ENCODE measurements at regions not wholly inside any gene's neighbourhood (a gene's known extent, or its start where the extent isn't known, plus 50 kb on each side); places are given as distances from the start of the nearest gene placed in this dataset.
"Not testable (repeated sequence)": the region's sequence is repeated elsewhere in the genome, so short reads cannot be mapped to it uniquely, and the experiment has no call there.

DNA sequence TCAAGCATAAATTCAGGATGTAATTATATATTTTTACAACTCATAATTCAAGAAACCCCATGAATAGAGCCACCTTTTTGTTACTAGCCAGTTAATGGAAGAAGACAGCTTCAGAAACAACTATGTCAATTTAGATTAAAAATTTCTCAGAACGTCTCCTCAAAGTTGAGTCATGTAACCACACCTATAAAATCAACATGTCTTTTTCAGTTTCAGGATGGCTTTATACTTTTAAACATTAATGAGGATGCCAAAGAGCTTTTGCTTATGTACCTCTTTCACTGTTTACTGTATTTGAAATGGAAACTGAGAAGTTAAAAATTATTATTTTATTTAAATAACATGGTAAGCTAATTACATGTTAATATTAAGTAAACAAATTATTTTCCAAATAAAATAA, 280.1 kb downstream of the PTH2R start:
- no peak for DNase-seq

GRCh38 chr2:208687720-208688119, 281.1 kb downstream of the PTH2R start:
- DNase-seq = not testable (repeated sequence)

GRCh38 chr2:208698114-208698513, 291.5 kb downstream of the PTH2R start:
- no peak for DNase-seq

DNA sequence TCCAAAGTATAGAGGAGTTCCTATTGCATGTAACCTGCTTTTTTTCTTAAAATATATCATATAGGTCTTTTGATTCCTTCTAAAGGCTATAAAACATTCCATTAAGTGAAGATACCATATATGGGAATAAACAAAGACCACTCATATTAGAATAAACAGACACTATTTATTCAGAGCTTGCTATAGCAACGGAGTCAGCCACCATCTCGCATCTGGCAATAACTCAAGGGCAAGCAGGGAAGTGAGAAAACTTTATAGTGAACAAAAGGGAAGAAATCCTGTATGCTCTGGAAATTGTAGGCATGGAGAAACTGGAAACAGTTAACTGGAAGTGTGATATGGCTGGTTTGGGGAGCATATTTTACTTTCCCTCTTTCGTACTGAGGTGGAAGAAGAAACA, 301.9 kb downstream of the PTH2R start:
- DNase-seq = no peak

GRCh38 chr2:208711598-208711997, 305.0 kb downstream of the PTH2R start:
- DNase-seq = no peak

DNA sequence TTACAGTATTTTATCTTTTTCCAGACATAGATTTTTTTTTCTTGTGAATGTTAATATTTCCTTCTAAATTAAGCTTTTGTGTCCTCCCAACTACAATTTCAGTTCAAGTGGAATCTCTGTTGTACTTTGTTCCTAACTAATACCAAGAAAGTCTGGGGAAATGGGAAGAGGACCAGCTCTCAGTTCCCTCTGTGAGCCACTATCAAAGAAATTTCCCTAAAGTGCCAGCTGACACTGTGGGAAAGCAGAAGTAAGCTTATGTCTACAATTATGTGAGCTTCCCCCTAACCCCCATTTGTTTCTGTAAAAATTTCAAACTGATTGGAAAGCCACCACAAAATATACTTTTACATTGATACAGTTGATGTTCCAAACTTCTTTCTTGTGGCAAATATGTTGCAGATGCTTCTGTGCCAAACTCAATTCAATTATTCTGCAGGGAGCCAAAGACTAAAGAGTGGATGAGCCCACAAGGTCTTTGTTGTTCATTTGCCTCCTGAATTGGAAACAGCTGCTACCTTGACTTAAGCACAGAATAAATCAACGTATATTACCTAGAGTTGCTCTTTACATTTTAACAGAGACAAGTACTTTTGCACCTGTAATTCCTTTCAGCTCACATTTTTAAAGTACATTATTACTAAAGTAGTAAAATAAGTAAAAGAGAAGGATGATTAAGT, 306.6 kb downstream of the PTH2R start:
- no peak for DNase-seq

GRCh38 chr2:208718828-208719227, 312.2 kb downstream of the PTH2R start:
- no peak for DNase-seq

- DNase-seq = no peak
Measured at GRCh38 chr2:208722731-208723130, 316.1 kb downstream of the PTH2R start.

- DNase-seq = no peak
Measured at GRCh38 chr2:208725280-208725679, 318.7 kb downstream of the PTH2R start.

DNA sequence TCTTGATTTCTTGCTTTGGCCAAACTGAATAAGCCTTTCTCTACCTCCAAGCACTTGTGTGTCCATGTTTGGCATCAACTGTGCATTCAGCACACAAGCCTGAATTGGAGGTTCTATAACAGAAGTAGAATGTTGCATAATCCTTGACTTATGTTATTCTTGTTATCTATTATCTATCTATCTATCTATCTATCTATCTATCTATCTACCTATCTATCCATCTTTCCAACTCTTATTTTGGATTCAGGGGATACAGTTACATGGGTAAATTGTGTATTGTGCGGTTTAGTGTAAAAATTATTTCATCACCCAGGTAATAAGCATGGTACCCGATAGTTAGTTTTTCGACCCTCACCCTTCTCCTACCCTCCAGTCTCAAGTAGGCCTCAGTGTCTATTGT, 319.6 kb downstream of the PTH2R start:
- DNase-seq = no peak

- not testable (repeated sequence) for DNase-seq
Measured at GRCh38 chr2:208751663-208752415, 345.2 kb downstream of the PTH2R start.

DNA sequence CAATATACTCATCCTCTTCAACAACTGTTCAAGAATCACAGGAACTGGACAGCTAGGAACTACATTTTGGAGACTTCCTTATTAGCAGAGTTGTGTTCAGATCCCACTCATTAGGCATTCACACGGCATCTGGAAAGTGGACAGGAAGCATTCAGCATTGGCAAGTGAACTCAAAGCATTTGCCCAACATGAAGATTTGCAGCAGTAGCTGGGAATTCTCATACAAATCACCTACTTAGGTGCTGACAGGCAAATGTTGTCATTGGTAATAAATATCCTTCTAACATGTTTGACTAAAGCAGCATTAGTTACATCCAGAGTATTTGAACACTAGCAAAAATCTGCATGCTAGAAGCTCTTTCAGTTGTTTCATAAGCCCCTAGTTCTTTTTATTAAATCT, 350.8 kb downstream of the PTH2R start:
- no peak for DNase-seq

GRCh38 chr2:208773074-208773473, 366.5 kb downstream of the PTH2R start:
- DNase-seq = not testable (repeated sequence)

GRCh38 chr2:208781166-208781565, 374.6 kb downstream of the PTH2R start:
- DNase-seq = no peak

DNA sequence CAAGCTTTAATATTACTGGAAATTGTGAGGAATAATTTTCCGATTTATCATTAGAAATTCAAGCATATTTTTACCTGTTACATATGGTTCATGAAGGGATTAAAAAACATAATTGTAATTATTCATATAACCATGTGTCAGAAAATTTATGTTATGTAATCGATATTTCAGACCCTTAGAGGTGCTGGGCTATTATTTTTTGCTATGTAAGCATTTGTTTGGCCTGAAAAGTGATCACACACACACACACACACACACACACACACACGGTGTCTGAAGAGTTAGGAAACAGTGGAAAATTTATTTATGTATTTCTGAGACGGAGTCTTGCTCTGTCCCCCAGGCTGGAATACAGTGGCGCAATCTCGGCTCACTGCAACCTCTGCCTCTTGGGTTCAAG, 375.5 kb downstream of the PTH2R start:
- no peak for DNase-seq

- DNase-seq = no peak
Measured at GRCh38 chr2:208783184-208783583, 376.6 kb downstream of the PTH2R start.

- DNase-seq = not testable (repeated sequence)
Measured at GRCh38 chr2:208784774-208785173, 378.2 kb downstream of the PTH2R start.

GRCh38 chr2:208791257-208791656, 384.7 kb downstream of the PTH2R start:
- no peak for DNase-seq

DNA sequence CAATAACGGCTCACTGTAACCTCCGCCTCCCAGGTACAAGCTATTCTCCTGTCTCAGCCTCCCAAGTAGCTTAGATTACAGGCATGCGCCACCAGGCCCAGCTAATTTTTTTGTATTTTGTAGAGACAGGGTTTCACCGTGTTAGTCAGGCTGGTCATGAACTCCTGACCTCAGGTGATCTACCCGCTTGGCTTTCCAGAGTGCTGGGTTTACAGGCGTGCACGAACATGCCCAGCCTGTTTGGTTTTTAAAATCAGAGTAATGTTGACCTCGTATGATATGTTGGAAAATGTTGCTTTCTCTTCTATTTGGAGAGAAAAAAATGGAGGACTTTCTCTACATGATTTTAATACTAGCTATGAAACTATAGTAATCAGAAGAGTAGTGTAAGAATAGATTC, 386.2 kb downstream of the PTH2R start:
- no peak for DNase-seq

GRCh38 chr2:208793434-208793833, 386.8 kb downstream of the PTH2R start:
- no peak for DNase-seq

DNA sequence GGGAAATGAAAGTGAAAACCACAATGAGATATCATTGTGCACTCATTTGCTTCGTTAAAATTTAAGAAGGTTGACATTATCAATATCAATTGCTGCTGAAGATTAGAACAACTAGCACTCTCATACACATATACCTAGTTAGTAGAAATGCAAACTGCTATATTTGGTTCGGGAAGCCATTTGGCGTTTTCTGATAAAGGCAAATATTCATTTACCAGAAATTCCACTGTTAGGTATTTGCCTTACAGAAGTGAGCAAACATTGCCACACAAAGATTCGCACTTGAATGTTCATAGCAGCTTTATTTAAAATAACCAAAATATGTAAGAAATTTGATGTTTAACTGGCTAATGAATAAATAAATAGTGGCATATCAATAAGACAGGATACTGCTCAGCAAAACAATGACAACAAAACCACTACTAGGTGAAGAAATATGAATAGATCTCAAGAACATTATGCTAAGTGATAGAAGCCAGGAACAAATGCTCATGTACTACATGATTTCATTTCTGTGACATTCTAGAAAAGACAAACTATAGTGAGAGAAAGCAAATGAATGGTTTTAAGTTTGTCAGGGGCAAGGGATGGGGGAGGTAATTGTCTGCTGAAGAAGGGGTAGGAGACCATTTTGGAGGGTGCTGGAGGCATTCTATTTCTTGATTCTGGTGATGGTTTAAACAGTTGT, 387.8 kb downstream of the PTH2R start:
- no peak for DNase-seq

GRCh38 chr2:208798698-208799097, 392.1 kb downstream of the PTH2R start:
- DNase-seq = no peak

DNA sequence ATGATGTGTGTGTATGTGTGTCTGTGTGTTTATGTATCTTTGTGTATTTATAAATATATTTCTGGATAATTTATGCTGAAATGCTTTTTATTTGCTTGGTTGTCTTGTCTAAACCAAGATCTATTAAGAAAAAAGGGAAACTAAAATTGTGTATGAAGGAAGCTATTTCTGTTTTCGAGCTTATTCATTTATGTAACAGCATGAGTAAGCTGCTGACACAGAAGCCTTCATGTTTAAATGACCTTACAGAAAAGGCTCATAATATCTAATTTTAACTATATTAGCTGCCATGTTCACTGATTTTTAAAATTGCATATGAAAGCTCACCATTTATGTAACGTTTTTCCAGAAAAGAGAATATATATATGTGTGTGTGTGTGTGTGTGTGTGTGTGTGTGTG, 392.8 kb downstream of the PTH2R start:
- no peak for DNase-seq

GRCh38 chr2:208800887-208801286, 394.3 kb downstream of the PTH2R start:
- DNase-seq = not testable (repeated sequence)

Data from NCI-H2107 (cell line).